HL-60 (cell line): ENCODE measurements at regions not wholly inside any gene's neighbourhood (a gene's known extent, or its start where the extent isn't known, plus 50 kb on each side); places are given as distances from the start of the nearest gene placed in this dataset.

Experiments used
- CTCF ChIP-seq: IDR thresholded peaks from one replicate; pipeline ENCODE4 v1.5.1; 2011; ENCODE audit warnings: low read length, control low read depth, inconsistent platforms; ENCODE audit not compliant: insufficient read depth
- GABPA ChIP-seq: IDR thresholded peaks from 2 replicates; pipeline ENCODE4 v1.6.1; 2012; ENCODE audit warnings: low read depth
- POLR2AphosphoS5 ChIP-seq: IDR thresholded peaks from 2 replicates; pipeline ENCODE4 v1.6.1; 2012; ENCODE audit warnings: low read depth
- REST ChIP-seq: IDR thresholded peaks from 2 replicates; pipeline ENCODE4 v1.6.1; 2012; ENCODE audit warnings: low read depth; ENCODE audit not compliant: insufficient replicate concordance
- SPI1 ChIP-seq: IDR thresholded peaks from 2 replicates; pipeline ENCODE4 v1.6.1; 2012; ENCODE audit warnings: low read depth, mild to moderate bottlenecking, borderline replicate concordance

- TF ChIP-seq CTCF (no peak), REST (no peak), POLR2AphosphoS5 (no peak), GABPA (no peak), SPI1 (no peak)
These were observed 66.4 kb upstream of the PPP2R2B start for GRCh38 chr5:146944764-146945616.
